Activated naive CD4-positive, alpha-beta T cell treated with anti-CD3 and anti-CD28 coated beads for 36 hours (primary cell): ENCODE measurements at regions not wholly inside any gene's neighbourhood (a gene's known extent, or its start where the extent isn't known, plus 50 kb on each side); places are given as distances from the start of the nearest gene placed in this dataset.
"Not testable (repeated sequence)": the region's sequence is repeated elsewhere in the genome, so short reads cannot be mapped to it uniquely, and the experiment has no call there.

ENCODE experiments used
- CTCF ChIA-PET: fragments of 350-600 bp; sonication (Branson Sonifier 250); formaldehyde crosslinking; loops from one replicate; lab custom pipeline; 2021; ENCODE audit warnings: antibody characterized with exemption; lab: Charles Lee
- DNase-seq: peaks from one replicate; pipeline ENCODE4 v3.0.0-alpha.2; 2020
- H3K27ac Mint-ChIP-seq: one replicate; pipeline ENCODE4 v1.8.0; 2021; ENCODE audit warnings: mild to moderate bottlenecking, mixed read lengths
- H3K27me3 Mint-ChIP-seq: one replicate; pipeline ENCODE4 v1.8.0; 2021; ENCODE audit warnings: low read depth, mixed read lengths
- H3K36me3 Mint-ChIP-seq: one replicate; pipeline ENCODE4 v1.8.0; 2021; ENCODE audit warnings: low read depth, mixed read lengths
- H3K4me1 Mint-ChIP-seq: one replicate; pipeline ENCODE4 v1.8.0; 2021; ENCODE audit warnings: low read depth, mixed read lengths
- H3K4me3 Mint-ChIP-seq: one replicate; pipeline ENCODE4 v1.8.0; 2021; ENCODE audit warnings: mild to moderate bottlenecking, moderate library complexity, mixed read lengths
- H3K9me3 Mint-ChIP-seq: one replicate; pipeline ENCODE4 v1.8.0; 2021; ENCODE audit warnings: mixed read lengths
- intact Hi-C: fragments of 100-400 bp; cut with micrococcal nuclease; formaldehyde crosslinking; loops from one replicate; pipeline ENCODE4 v1.15.1; 2023

- intact Hi-C loops = no loop called here
- Mint-ChIP-seq H3K27ac (no peak overlapping the region), H3K4me3 (no peak overlapping the region), H3K9me3 (no peaks in the 10 kb centered on the region), H3K36me3 (no peaks in the 10 kb centered on the region), H3K4me1 (peaks cover 6% of the 10 kb centered on the region), H3K27me3 (no peaks in the 10 kb centered on the region)
- CTCF ChIA-PET = interaction anchor here (1.6 kb wide), 1 partner anchor 21 kb away, joined by 3 read pairs; no protein-coding TSS in a partner anchor
- DNase-seq = no peak
Measured at GRCh38 chr6:119517428-119517827, 167.9 kb upstream of the MAN1A1 start.

- no peaks in the 10 kb centered on the region for H3K36me3 Mint-ChIP-seq
- no peaks in the 10 kb centered on the region for H3K9me3 Mint-ChIP-seq
- no peak overlapping the region for H3K27ac Mint-ChIP-seq
- H3K4me3 Mint-ChIP-seq = no peak overlapping the region
- no peak for DNase-seq
- intact Hi-C loops = no loop called here
- peaks cover 6% of the 10 kb centered on the region for H3K4me1 Mint-ChIP-seq
- peaks cover 3% of the 10 kb centered on the region for H3K27me3 Mint-ChIP-seq
- CTCF ChIA-PET = no interaction called here
Measured at GRCh38 chr6:119514345-119514744, 164.8 kb upstream of the MAN1A1 start.

GRCh38 chr6:119511024-119511423 lies 161.5 kb upstream of the MAN1A1 start:
- Mint-ChIP-seq H3K36me3 (no peaks in the 10 kb centered on the region), H3K4me3 (no peak overlapping the region), H3K9me3 (no peaks in the 10 kb centered on the region), H3K4me1 (no peaks in the 10 kb centered on the region), H3K27me3 (peaks cover 3% of the 10 kb centered on the region), H3K27ac (no peak overlapping the region)
- CTCF ChIA-PET = interaction anchor here (0.6 kb wide), 1 partner anchor 30 kb away, joined by 3 read pairs; no protein-coding TSS in a partner anchor
- DNase-seq = no peak
- intact Hi-C loops = no loop called here

- no peak overlapping the region for H3K4me3 Mint-ChIP-seq
- intact Hi-C loops = no loop called here
- no peak for DNase-seq
- H3K36me3 Mint-ChIP-seq = no peaks in the 10 kb centered on the region
- no peak overlapping the region for H3K27ac Mint-ChIP-seq
- CTCF ChIA-PET = interaction anchor here (0.6 kb wide), 1 partner anchor 31 kb away, joined by 3 read pairs; no protein-coding TSS in a partner anchor
- peaks cover 3% of the 10 kb centered on the region for H3K27me3 Mint-ChIP-seq
- no peaks in the 10 kb centered on the region for H3K4me1 Mint-ChIP-seq
- no peaks in the 10 kb centered on the region for H3K9me3 Mint-ChIP-seq
Measured at GRCh38 chr6:119510246-119510645, 160.7 kb upstream of the MAN1A1 start.

- no peaks in the 10 kb centered on the region for H3K9me3 Mint-ChIP-seq
- DNase-seq = no peak
- H3K4me3 Mint-ChIP-seq = no peak overlapping the region
- H3K36me3 Mint-ChIP-seq = no peaks in the 10 kb centered on the region
- no peak overlapping the region for H3K27ac Mint-ChIP-seq
- intact Hi-C loops = no loop called here
- peaks cover 3% of the 10 kb centered on the region for H3K27me3 Mint-ChIP-seq
- H3K4me1 Mint-ChIP-seq = no peaks in the 10 kb centered on the region
- CTCF ChIA-PET = no interaction called here
Measured at GRCh38 chr6:119506631-119507174, 157.1 kb upstream of the MAN1A1 start.

GRCh38 chr6:119501798-119502483 lies 152.4 kb upstream of the MAN1A1 start:
- intact Hi-C loops = no loop called here
- Mint-ChIP-seq H3K36me3 (no peaks in the 10 kb centered on the region), H3K4me3 (no peak overlapping the region)

GRCh38 chr6:119499797-119500196 lies 150.2 kb upstream of the MAN1A1 start:
- no peaks in the 10 kb centered on the region for H3K9me3 Mint-ChIP-seq
- H3K4me3 Mint-ChIP-seq = no peak overlapping the region

More at GRCh38 chr6:119501798-119502483, 152.4 kb upstream of the MAN1A1 start:
- Mint-ChIP-seq H3K4me1 (no peaks in the 10 kb centered on the region), H3K9me3 (no peaks in the 10 kb centered on the region), H3K27ac (no peak overlapping the region), H3K27me3 (no peaks in the 10 kb centered on the region)
- CTCF ChIA-PET = interaction anchor here (1.0 kb wide), 1 partner anchor 11 kb away, joined by 3 read pairs; no protein-coding TSS in a partner anchor
- DNase-seq = no peak

GRCh38 chr6:119497988-119498727 lies 148.6 kb upstream of the MAN1A1 start:
- Mint-ChIP-seq H3K9me3 (no peaks in the 10 kb centered on the region), H3K4me3 (no peak overlapping the region), H3K27ac (no peak overlapping the region), H3K36me3 (no peaks in the 10 kb centered on the region), H3K27me3 (peaks cover 2% of the 10 kb centered on the region), H3K4me1 (no peaks in the 10 kb centered on the region)
- DNase-seq = no peak
- CTCF ChIA-PET = no interaction called here
- intact Hi-C loops = no loop called here

More at GRCh38 chr6:119499797-119500196, 150.2 kb upstream of the MAN1A1 start:
- Mint-ChIP-seq H3K27ac (no peak overlapping the region), H3K27me3 (no peaks in the 10 kb centered on the region), H3K36me3 (no peaks in the 10 kb centered on the region), H3K4me1 (no peaks in the 10 kb centered on the region)
- DNase-seq = no peak
- CTCF ChIA-PET = no interaction called here
- intact Hi-C loops = no loop called here

- no peak for DNase-seq
- no peak overlapping the region for H3K4me3 Mint-ChIP-seq
Measured at GRCh38 chr6:119495230-119495683, 145.7 kb upstream of the MAN1A1 start.

GRCh38 chr6:119493980-119494379 lies 144.4 kb upstream of the MAN1A1 start:
- CTCF ChIA-PET = interaction anchor here (0.8 kb wide), 1 partner anchor 346 kb away, joined by 4 read pairs; no protein-coding TSS in a partner anchor
- Mint-ChIP-seq H3K27me3 (peaks cover 4% of the 10 kb centered on the region), H3K36me3 (no peaks in the 10 kb centered on the region), H3K4me3 (no peak overlapping the region), H3K27ac (no peak overlapping the region), H3K4me1 (no peaks in the 10 kb centered on the region), H3K9me3 (peaks cover 12% of the 10 kb centered on the region)
- DNase-seq = no peak
- intact Hi-C loops = no loop called here

More at GRCh38 chr6:119495230-119495683, 145.7 kb upstream of the MAN1A1 start:
- H3K4me1 Mint-ChIP-seq = no peaks in the 10 kb centered on the region
- no peaks in the 10 kb centered on the region for H3K36me3 Mint-ChIP-seq
- H3K9me3 Mint-ChIP-seq = peaks cover 9% of the 10 kb centered on the region
- intact Hi-C loops = no loop called here
- H3K27me3 Mint-ChIP-seq = peaks cover 2% of the 10 kb centered on the region
- CTCF ChIA-PET = no interaction called here
- no peak overlapping the region for H3K27ac Mint-ChIP-seq

- CTCF ChIA-PET = interaction anchor here (0.6 kb wide), 1 partner anchor 20 kb away, joined by 3 read pairs; no protein-coding TSS in a partner anchor
- H3K27ac Mint-ChIP-seq, DNase-seq, intact Hi-C loops, H3K4me3 Mint-ChIP-seq, H3K36me3 Mint-ChIP-seq, H3K27me3 Mint-ChIP-seq, H3K4me1 Mint-ChIP-seq: not testable (repeated sequence)
- H3K9me3 Mint-ChIP-seq = peaks cover 13% of the 10 kb centered on the region
Measured at GRCh38 chr6:119491112-119491511, 141.6 kb upstream of the MAN1A1 start.

GRCh38 chr6:119490050-119490449 lies 140.5 kb upstream of the MAN1A1 start:
- intact Hi-C loops, DNase-seq, H3K4me3 Mint-ChIP-seq, H3K27ac Mint-ChIP-seq, CTCF ChIA-PET, H3K4me1 Mint-ChIP-seq, H3K36me3 Mint-ChIP-seq, H3K27me3 Mint-ChIP-seq: not testable (repeated sequence)
- H3K9me3 Mint-ChIP-seq = peaks cover 14% of the 10 kb centered on the region
